ENCODE measurements at regions not wholly inside any gene's neighbourhood (a gene's known extent, or its start where the extent isn't known, plus 50 kb on each side); places are given as distances from the start of the nearest gene placed in this dataset.

- 36 to 38% methylated on average over 7 of the region's 7 CpGs for WGBS, 2 donors
- no peak for ATAC-seq
- intact Hi-C loops (cut with DNase I): loop anchor here (10.0 kb wide), 1 partner anchor 145 kb away; no protein-coding TSS in a partner anchor
Observed at GRCh38 chr19:29879655-29879974, 62.4 kb upstream of the URI1 start.

GRCh38 chr19:29880498-29881081 lies 61.4 kb upstream of the URI1 start:
- Histone ChIP-seq H3K27me3 (peaks cover 0 to 5% of the 10 kb centered on the region in 2 donors), H3K9me3 (no peaks in the 10 kb centered on the region), H3K4me1 (no peaks in the 10 kb centered on the region), H3K27ac (no peak overlapping the region), H3K36me3 (replicated peaks in 1 of 2; ENCODE audit: insufficient read depth in 1 of 2, low read depth in 2 of 2) (no peaks in the 10 kb centered on the region), H3K4me3 (no peak overlapping the region)
- TF ChIP-seq CTCF (IDR thresholded peaks at IDR 0.05) (no peak), POLR2A (IDR thresholded peaks at IDR 0.05) (no peak)
- no peak for DNase-seq
- no peak for ATAC-seq
- intact Hi-C loops (cut with DNase I): no loop called here
- WGBS, 2 donors: 49 to 53% methylated on average over 8 to 10 of the region's 10 CpGs

More at GRCh38 chr19:29879655-29879974, 62.4 kb upstream of the URI1 start:
- no peak for TF ChIP-seq POLR2A (IDR thresholded peaks at IDR 0.05)
- TF ChIP-seq CTCF (IDR thresholded peaks at IDR 0.05): no peak
- Histone ChIP-seq H3K27ac (no peak overlapping the region), H3K9me3 (no peaks in the 10 kb centered on the region), H3K4me1 (no peaks in the 10 kb centered on the region), H3K27me3 (peaks cover 0 to 5% of the 10 kb centered on the region in 2 donors), H3K4me3 (no peak overlapping the region), H3K36me3 (replicated peaks in 1 of 2; ENCODE audit: insufficient read depth in 1 of 2, low read depth in 2 of 2) (no peaks in the 10 kb centered on the region)
- no peak for DNase-seq

GRCh38 chr19:29881386-29881785 lies 60.7 kb upstream of the URI1 start:
- no peak for ATAC-seq
- H3K27ac ChIP-seq: no peak overlapping the region
- peaks cover 0 to 5% of the 10 kb centered on the region in 2 donors for H3K27me3 ChIP-seq
- WGBS, 2 donors: 68 to 76% methylated on average over 5 of the region's 5 CpGs
- H3K4me1 ChIP-seq: no peaks in the 10 kb centered on the region
- DNase-seq: no peak
- H3K9me3 ChIP-seq: no peaks in the 10 kb centered on the region
- no peak for TF ChIP-seq CTCF (IDR thresholded peaks at IDR 0.05)
- TF ChIP-seq POLR2A (IDR thresholded peaks at IDR 0.05): no peak
- no peak overlapping the region for H3K4me3 ChIP-seq
- intact Hi-C loops (cut with DNase I): no loop called here
- H3K36me3 ChIP-seq (replicated peaks in 1 of 2; ENCODE audit: insufficient read depth in 1 of 2, low read depth in 2 of 2): no peaks in the 10 kb centered on the region

GRCh38 chr19:29882719-29883105 lies 59.3 kb upstream of the URI1 start:
- Histone ChIP-seq H3K27ac (no peak overlapping the region), H3K4me3 (no peak overlapping the region), H3K4me1 (no peaks in the 10 kb centered on the region), H3K9me3 (no peaks in the 10 kb centered on the region), H3K27me3 (peaks cover 0 to 5% of the 10 kb centered on the region in 2 donors), H3K36me3 (replicated peaks in 1 of 2; ENCODE audit: insufficient read depth in 1 of 2, low read depth in 2 of 2) (no peaks in the 10 kb centered on the region)
- DNase-seq (no peak), ATAC-seq (no peak)
- WGBS, 2 donors: 40 to 44% methylated on average over 6 to 13 of the region's 13 CpGs
- intact Hi-C loops (cut with DNase I): no loop called here
- TF ChIP-seq POLR2A (IDR thresholded peaks at IDR 0.05) (no peak), CTCF (IDR thresholded peaks at IDR 0.05) (no peak)

- intact Hi-C loops (cut with DNase I): no loop called here
- no peak for DNase-seq
Observed at GRCh38 chr19:29884044-29884443, 58.0 kb upstream of the URI1 start.

More at GRCh38 chr19:29884044-29884443, 58.0 kb upstream of the URI1 start:
- Histone ChIP-seq H3K9me3 (no peaks in the 10 kb centered on the region), H3K27me3 (peaks cover 0 to 5% of the 10 kb centered on the region in 2 donors), H3K36me3 (replicated peaks in 1 of 2; ENCODE audit: insufficient read depth in 1 of 2, low read depth in 2 of 2) (no peaks in the 10 kb centered on the region), H3K27ac (no peak overlapping the region), H3K4me3 (no peak overlapping the region), H3K4me1 (no peaks in the 10 kb centered on the region)
- TF ChIP-seq POLR2A (IDR thresholded peaks at IDR 0.05) (no peak), CTCF (IDR thresholded peaks at IDR 0.05) (no peak)
- ATAC-seq: no peak
- WGBS, 2 donors: 78% methylated on average over 2 of the region's 2 CpGs

Data from body of pancreas (tissue), 4 donors.